PFSK-1 (cell line): ENCODE measurements at regions not wholly inside any gene's neighbourhood (a gene's known extent, or its start where the extent isn't known, plus 50 kb on each side); places are given as distances from the start of the nearest gene placed in this dataset.

Experiments
- POLR2AphosphoS5 ChIP-seq: IDR thresholded peaks from 2 replicates; pipeline ENCODE4 v1.6.1; 2012; ENCODE audit warnings: low read depth, mild to moderate bottlenecking, control low read depth, low read length, moderate library complexity
- REST ChIP-seq, 2 experiments: IDR thresholded peaks; 2 replicates each; pipeline versions ENCODE4 v1.6.1 to v1.8.0; 2011 to 2012; ENCODE audit warnings: low read depth in 2 of 2, low read length in 2 of 2, control low read depth in 1 of 2, inconsistent platforms in 1 of 2, mild to moderate bottlenecking in 1 of 2, moderate library complexity in 1 of 2; ENCODE audit not compliant: insufficient read depth in 1 of 2
- SIN3A ChIP-seq: IDR thresholded peaks from 2 replicates; pipeline ENCODE4 v1.6.1; 2012; ENCODE audit warnings: mild to moderate bottlenecking, low read length, moderate library complexity, borderline replicate concordance; ENCODE audit not compliant: insufficient read depth
- TAF1 ChIP-seq: IDR thresholded peaks from 2 replicates; pipeline ENCODE4 v1.6.1; 2012; ENCODE audit warnings: low read length, control low read depth, borderline replicate concordance; ENCODE audit not compliant: insufficient read depth

GRCh38 chr22:47233316-47234243 lies 471.1 kb downstream of the TBC1D22A start:
- TF ChIP-seq POLR2AphosphoS5 (no peak), SIN3A (no peak), REST (IDR thresholded peaks at IDR 0.05; ENCODE audit: insufficient read depth in 1 of 2, low read depth in 2 of 2, low read length in 2 of 2) (no peak), TAF1 (no peak)
